A549 (cell line): ENCODE measurements at regions not wholly inside any gene's neighbourhood (a gene's known extent, or its start where the extent isn't known, plus 50 kb on each side); places are given as distances from the start of the nearest gene placed in this dataset.

ENCODE experiments used
- CTCF ChIP-seq: fragments of >200 bp; sonication (Bioruptor Twin); formaldehyde crosslinking; IDR thresholded peaks from 3 replicates; pipeline ENCODE4 v1.5.1; 2016
- HDAC2 ChIP-seq: fragments of 200-600 bp; sonication (generic); IDR thresholded peaks from 2 replicates; pipeline ENCODE4 v1.6.1; 2016
- HMGXB4 ChIP-seq: fragments of 250-450 bp; sonication (Bioruptor Pico); IDR thresholded peaks from 2 replicates; pipeline ENCODE4 v1.5.0; 2021; ENCODE audit warnings: mild to moderate bottlenecking, moderate library complexity, borderline replicate concordance
- POLR2AphosphoS2 ChIP-seq: conservative IDR thresholded peaks from 2 replicates; pipeline ENCODE4 v1.6.1; 2012; ENCODE audit warnings: low read length, improper control_type of control experiment, inconsistent platforms
- REST ChIP-seq: fragments of 200-600 bp; sonication (generic); IDR thresholded peaks from 2 replicates; pipeline ENCODE4 v1.6.1; 2016; ENCODE audit warnings: antibody characterized with exemption, mild to moderate bottlenecking, moderate library complexity
- RFX5 ChIP-seq: fragments of 450-650 bp; IDR thresholded peaks from 2 replicates; pipeline ENCODE4 v1.7.1; 2014; ENCODE audit warnings: antibody characterized with exemption, mild to moderate bottlenecking, moderate library complexity
- RNF2 ChIP-seq: fragments of 200-600 bp; sonication (generic); IDR thresholded peaks from 2 replicates; pipeline ENCODE4 v1.6.1; 2016; ENCODE audit warnings: low read depth, mild to moderate bottlenecking, antibody characterized with exemption, moderate library complexity, borderline replicate concordance

- TF ChIP-seq RNF2: no peak
- no peak for TF ChIP-seq RFX5
- TF ChIP-seq HDAC2: no peak
- no peak for TF ChIP-seq HMGXB4 (CRISPR knock-in tag)
- no peak for TF ChIP-seq POLR2AphosphoS2
- no peak for TF ChIP-seq CTCF
- TF ChIP-seq REST: no peak
Measured at GRCh38 chr12:91505006-91505405, 322.4 kb upstream of the DCN start.
